B cell (primary cell): ENCODE measurements at regions not wholly inside any gene's neighbourhood (a gene's known extent, or its start where the extent isn't known, plus 50 kb on each side); places are given as distances from the start of the nearest gene placed in this dataset.

Experiments used
- ATAC-seq: fragments of 200-7000 bp; cut with Tn5 transposase; one replicate; pipeline ENCODE4 v1.10.0; 2021; ENCODE audit warnings: low read depth, mild to moderate bottlenecking, moderate number of reproducible peaks, moderate library complexity
- CTCF ChIA-PET: fragments of 350-600 bp; sonication (Branson Sonifier 250); formaldehyde crosslinking; loops from one replicate; lab custom pipeline; 2021; ENCODE audit warnings: antibody characterized with exemption, inconsistent platforms; lab: Charles Lee
- POLR2A ChIA-PET: fragments of 350-600 bp; sonication (Branson Sonifier 250); formaldehyde crosslinking; loops from one replicate; lab custom pipeline; 2021; ENCODE audit warnings: antibody characterized with exemption; lab: Charles Lee
- DNase-seq: peaks from one replicate; pipeline ENCODE4 v3.0.0; 2013
- H2AFZ ChIP-seq: 2 replicates; pipeline ENCODE4 v1.6.1; 2012; ENCODE audit warnings: mild to moderate bottlenecking, low read depth, low read length; ENCODE audit not compliant: insufficient read depth, poor library complexity, severe bottlenecking
- H3K27ac ChIP-seq, 2 donors: 1 replicate in 1 of 2; 2 replicates in 1 of 2; pipeline ENCODE4 v1.5.1; 2012 to 2013; ENCODE audit warnings: low read length in 2 of 2, mild to moderate bottlenecking in 2 of 2, moderate library complexity in 1 of 2
- H3K27me3 ChIP-seq, 4 experiments: fragments of 200-600 bp in 1 of 4; sonication (generic) in 1 of 4; replicated peaks in 1 of 4; 1 replicate in 2 of 4; 2 replicates in 2 of 4; pipeline versions ENCODE4 v1.6.1 to v1.7.0; 2013 to 2016; ENCODE audit warnings: low read length in 3 of 4, mild to moderate bottlenecking in 2 of 4, mixed read lengths in 1 of 4, moderate library complexity in 1 of 4; ENCODE audit not compliant: insufficient read depth in 4 of 4, control insufficient read depth in 3 of 4; ENCODE audit errors: control extremely low read depth in 1 of 4
- H3K36me3 ChIP-seq, 2 experiments: replicated peaks in 1 of 2; 1 replicate in 1 of 2; 2 replicates in 1 of 2; pipeline versions ENCODE4 v1.6.1 to v1.7.1; 2013; ENCODE audit warnings: low read length in 1 of 2; ENCODE audit not compliant: insufficient read depth in 2 of 2, control insufficient read depth in 1 of 2; ENCODE audit errors: control extremely low read depth in 1 of 2, extremely low read depth in 1 of 2
- H3K4me1 ChIP-seq, 2 donors: fragments of 200-600 bp in 1 of 2; sonication (generic) in 1 of 2; 1 replicate in 1 of 2; 2 replicates in 1 of 2; pipeline versions ENCODE4 v1.5.1 to v1.6.1; 2013 to 2017; ENCODE audit warnings: low read length in 2 of 2; ENCODE audit not compliant: control insufficient read depth in 2 of 2, insufficient read depth in 2 of 2
- H3K4me2 ChIP-seq: replicated peaks from 2 replicates; pipeline ENCODE3; 2012; ENCODE audit warnings: mild to moderate bottlenecking, low read depth, low read length; ENCODE audit not compliant: poor library complexity, severe bottlenecking
- H3K4me3 ChIP-seq, 5 experiments: fragments of 200-600 bp in 1 of 5; sonication (generic) in 1 of 5; 1 replicate in 3 of 5; 2 replicates in 2 of 5; pipeline versions ENCODE4 v1.5.1 to v1.7.0; 2011 to 2016; ENCODE audit warnings: low read length in 4 of 5, mild to moderate bottlenecking in 4 of 5, low read depth in 2 of 5, control low read depth in 1 of 5, moderate library complexity in 1 of 5; ENCODE audit not compliant: insufficient read depth in 1 of 5; ENCODE audit errors: control extremely low read depth in 1 of 5, extremely low read depth in 1 of 5
- H3K79me2 ChIP-seq: fragments of 200-600 bp; sonication (generic); one replicate; pipeline ENCODE4 v1.6.0; 2016; ENCODE audit warnings: low read length; ENCODE audit not compliant: control insufficient read depth, insufficient read depth
- H3K9ac ChIP-seq: fragments of 200-600 bp; sonication (generic); 2 replicates; pipeline ENCODE4 v1.6.1; 2017; ENCODE audit warnings: mild to moderate bottlenecking, low read length, moderate library complexity
- H3K9me3 ChIP-seq, 3 donors: one replicate each; pipeline versions ENCODE4 v1.6.1 to v1.7.1; 2013; ENCODE audit warnings: low read length in 2 of 3; ENCODE audit not compliant: control insufficient read depth in 2 of 3, insufficient read depth in 1 of 3; ENCODE audit errors: control extremely low read depth in 1 of 3
- H4K20me1 ChIP-seq: 2 replicates; pipeline ENCODE4 v1.6.0; 2012; ENCODE audit warnings: mild to moderate bottlenecking, low read length; ENCODE audit not compliant: insufficient read depth, control insufficient read depth, poor library complexity, severe bottlenecking
- H3K27ac Mint-ChIP-seq: one replicate; pipeline ENCODE4 v1.8.0; 2021; ENCODE audit warnings: mixed read lengths
- H3K27me3 Mint-ChIP-seq: one replicate; pipeline ENCODE4 v1.8.0; 2021; ENCODE audit warnings: mixed read lengths
- H3K4me1 Mint-ChIP-seq: one replicate; pipeline ENCODE4 v1.8.0; 2021; ENCODE audit warnings: mixed read lengths
- H3K4me3 Mint-ChIP-seq: one replicate; pipeline ENCODE4 v1.8.0; 2021; ENCODE audit warnings: mixed read lengths
- H3K9me3 Mint-ChIP-seq: one replicate; pipeline ENCODE4 v1.8.0; 2022; ENCODE audit warnings: mixed read lengths; ENCODE audit not compliant: insufficient read depth
- EZH2 ChIP-seq: IDR thresholded peaks from 2 replicates; pipeline ENCODE4 v1.6.1; 2012; ENCODE audit warnings: borderline replicate concordance, low read depth, mild to moderate bottlenecking, moderate library complexity, low read length; ENCODE audit not compliant: insufficient read depth, poor library complexity, severe bottlenecking
- WGBS: methylation state at CpG from one replicate; pipeline ENCODE4 v1.1.5; 2013; ENCODE audit warnings: missing lambda C conversion rate; ENCODE audit not compliant: insufficient coverage; 5-methylcytosine and 5-hydroxymethylcytosine counted together
- intact Hi-C: fragments of 100-400 bp; cut with micrococcal nuclease; formaldehyde crosslinking; loops from one replicate; pipeline ENCODE4 v1.10.0; 2022
- TF ChIP-seq, protein P1 (sequence below): fragments of 200-600 bp; IDR thresholded peaks from one replicate; pipeline ENCODE4 v1.8.0; 2022; ENCODE audit warnings: antibody characterized with exemption, mild to moderate bottlenecking

DNA sequence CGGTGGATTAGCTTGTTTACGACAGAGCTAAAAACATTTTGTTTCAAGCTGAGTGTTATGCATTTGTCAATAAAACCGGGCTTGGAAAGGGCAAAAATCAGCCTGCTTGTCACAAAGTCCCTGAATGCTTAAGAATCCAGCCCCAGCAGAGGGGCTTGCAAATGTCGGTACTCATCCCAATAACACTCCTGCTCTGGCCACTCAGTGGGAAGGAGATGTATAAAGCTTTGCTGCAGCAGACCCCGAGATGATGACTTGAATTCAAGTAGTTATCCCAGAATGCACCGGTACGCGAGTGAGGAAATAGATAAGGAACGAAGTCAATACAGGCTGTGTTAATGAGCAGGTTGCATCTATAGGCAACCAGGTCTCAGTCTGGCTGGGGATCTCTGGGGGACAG is 662.3 kb downstream of the CCSER2 start:
- Histone ChIP-seq H2AFZ (no peak overlapping the region), H3K4me2 (no peak overlapping the region), H3K27ac (no peak overlapping the region), H3K36me3 (no peaks in the 10 kb centered on the region), H4K20me1 (no peaks in the 10 kb centered on the region), H3K79me2 (no peaks in the 10 kb centered on the region), H3K27me3 (no peaks in the 10 kb centered on the region), H3K4me1 (no peaks in the 10 kb centered on the region), H3K9me3 (no peaks in the 10 kb centered on the region), H3K4me3 (no peak overlapping the region), H3K9ac (no peak overlapping the region)
- Mint-ChIP-seq H3K9me3 (peaks cover 3% of the 10 kb centered on the region), H3K27ac (no peak overlapping the region), H3K27me3 (no peaks in the 10 kb centered on the region), H3K4me1 (no peaks in the 10 kb centered on the region), H3K4me3 (no peak overlapping the region)
- 76% methylated on average over 7 of the region's 9 CpGs for WGBS
- CTCF ChIA-PET, result no interaction called here
- no peak for TF ChIP-seq EZH2
- TF ChIP-seq, protein P1, sequence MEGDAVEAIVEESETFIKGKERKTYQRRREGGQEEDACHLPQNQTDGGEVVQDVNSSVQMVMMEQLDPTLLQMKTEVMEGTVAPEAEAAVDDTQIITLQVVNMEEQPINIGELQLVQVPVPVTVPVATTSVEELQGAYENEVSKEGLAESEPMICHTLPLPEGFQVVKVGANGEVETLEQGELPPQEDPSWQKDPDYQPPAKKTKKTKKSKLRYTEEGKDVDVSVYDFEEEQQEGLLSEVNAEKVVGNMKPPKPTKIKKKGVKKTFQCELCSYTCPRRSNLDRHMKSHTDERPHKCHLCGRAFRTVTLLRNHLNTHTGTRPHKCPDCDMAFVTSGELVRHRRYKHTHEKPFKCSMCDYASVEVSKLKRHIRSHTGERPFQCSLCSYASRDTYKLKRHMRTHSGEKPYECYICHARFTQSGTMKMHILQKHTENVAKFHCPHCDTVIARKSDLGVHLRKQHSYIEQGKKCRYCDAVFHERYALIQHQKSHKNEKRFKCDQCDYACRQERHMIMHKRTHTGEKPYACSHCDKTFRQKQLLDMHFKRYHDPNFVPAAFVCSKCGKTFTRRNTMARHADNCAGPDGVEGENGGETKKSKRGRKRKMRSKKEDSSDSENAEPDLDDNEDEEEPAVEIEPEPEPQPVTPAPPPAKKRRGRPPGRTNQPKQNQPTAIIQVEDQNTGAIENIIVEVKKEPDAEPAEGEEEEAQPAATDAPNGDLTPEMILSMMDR, result no peak
- intact Hi-C loops, result no loop called here
- POLR2A ChIA-PET, result no interaction called here
- ATAC-seq (no peak), DNase-seq (no peak)

DNA sequence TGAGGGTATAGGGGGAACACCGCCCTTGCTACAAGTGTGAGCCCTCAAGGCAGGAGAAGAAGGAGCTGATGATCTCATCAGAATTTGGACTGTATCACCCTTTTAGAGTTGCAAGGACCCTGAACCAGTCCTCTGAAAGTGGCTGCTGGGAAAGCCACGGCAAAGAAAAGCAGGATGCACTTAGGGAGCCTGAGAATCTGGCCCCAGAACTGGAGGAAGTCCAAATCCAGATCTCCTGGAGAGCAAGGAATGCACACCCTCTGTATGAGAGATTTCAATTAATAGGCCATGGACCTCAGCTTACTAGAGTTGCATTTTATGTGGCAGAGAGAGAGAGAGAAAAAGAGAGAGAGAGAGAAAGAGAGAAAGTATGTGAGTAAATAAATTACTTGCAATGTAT is 662.9 kb downstream of the CCSER2 start:
- Histone ChIP-seq H3K4me3 (no peak overlapping the region), H2AFZ (no peak overlapping the region), H3K4me1 (no peaks in the 10 kb centered on the region), H3K27ac (no peak overlapping the region), H3K27me3 (no peaks in the 10 kb centered on the region), H4K20me1 (no peaks in the 10 kb centered on the region), H3K36me3 (no peaks in the 10 kb centered on the region), H3K79me2 (no peaks in the 10 kb centered on the region), H3K9ac (no peak overlapping the region), H3K4me2 (no peak overlapping the region), H3K9me3 (no peaks in the 10 kb centered on the region)
- DNase-seq, result no peak
- 55% methylated on average over 2 of the region's 2 CpGs for WGBS
- CTCF ChIA-PET, result no interaction called here
- Mint-ChIP-seq H3K4me3 (no peak overlapping the region), H3K4me1 (no peaks in the 10 kb centered on the region), H3K9me3 (peaks cover 3% of the 10 kb centered on the region), H3K27ac (no peak overlapping the region), H3K27me3 (no peaks in the 10 kb centered on the region)
- TF ChIP-seq, protein P1, result no peak
- TF ChIP-seq EZH2, result no peak
- intact Hi-C loops, result no loop called here
- no peak for ATAC-seq
- POLR2A ChIA-PET, result no interaction called here
